ENCODE measurements at regions not wholly inside any gene's neighbourhood (a gene's known extent, or its start where the extent isn't known, plus 50 kb on each side); places are given as distances from the start of the nearest gene placed in this dataset.

DNA sequence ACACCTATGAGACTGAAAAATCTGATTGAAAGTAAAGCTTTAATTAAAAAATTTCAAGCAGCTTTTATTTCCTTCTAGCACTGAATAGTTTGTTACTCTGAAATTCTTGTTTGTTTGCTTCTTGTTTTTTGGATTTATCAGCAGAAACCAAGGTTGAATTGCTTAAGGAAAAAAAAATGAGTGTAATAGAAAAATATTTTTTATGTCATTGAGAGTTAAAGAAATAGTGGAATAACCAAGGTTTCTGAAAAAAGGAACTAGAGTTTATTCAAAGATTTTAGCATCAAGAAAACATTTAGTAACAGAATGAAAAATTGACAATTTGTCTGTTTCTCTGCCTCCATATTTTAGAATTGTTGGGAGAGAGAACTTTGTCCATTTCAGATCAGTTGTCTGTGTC, 1852.2 kb downstream of the PCDH7 start:
- DNase-seq (ENCODE audit: low read depth) = no peak
- no peak overlapping the region for H3K4me3 ChIP-seq (ENCODE audit: low read depth, low read length)
- no peaks in the 10 kb centered on the region for H3K36me3 ChIP-seq (ENCODE audit: control insufficient read depth, insufficient read depth, low read length)
- TF ChIP-seq, protein P1, sequence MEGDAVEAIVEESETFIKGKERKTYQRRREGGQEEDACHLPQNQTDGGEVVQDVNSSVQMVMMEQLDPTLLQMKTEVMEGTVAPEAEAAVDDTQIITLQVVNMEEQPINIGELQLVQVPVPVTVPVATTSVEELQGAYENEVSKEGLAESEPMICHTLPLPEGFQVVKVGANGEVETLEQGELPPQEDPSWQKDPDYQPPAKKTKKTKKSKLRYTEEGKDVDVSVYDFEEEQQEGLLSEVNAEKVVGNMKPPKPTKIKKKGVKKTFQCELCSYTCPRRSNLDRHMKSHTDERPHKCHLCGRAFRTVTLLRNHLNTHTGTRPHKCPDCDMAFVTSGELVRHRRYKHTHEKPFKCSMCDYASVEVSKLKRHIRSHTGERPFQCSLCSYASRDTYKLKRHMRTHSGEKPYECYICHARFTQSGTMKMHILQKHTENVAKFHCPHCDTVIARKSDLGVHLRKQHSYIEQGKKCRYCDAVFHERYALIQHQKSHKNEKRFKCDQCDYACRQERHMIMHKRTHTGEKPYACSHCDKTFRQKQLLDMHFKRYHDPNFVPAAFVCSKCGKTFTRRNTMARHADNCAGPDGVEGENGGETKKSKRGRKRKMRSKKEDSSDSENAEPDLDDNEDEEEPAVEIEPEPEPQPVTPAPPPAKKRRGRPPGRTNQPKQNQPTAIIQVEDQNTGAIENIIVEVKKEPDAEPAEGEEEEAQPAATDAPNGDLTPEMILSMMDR (IDR thresholded peaks at IDR 0.05; ENCODE audit: insufficient read depth, low read length, poor library complexity, severe bottlenecking) = no peak
- H3K27me3 ChIP-seq (ENCODE audit: control insufficient read depth, insufficient read depth, low read length) = no peaks in the 10 kb centered on the region

DNA sequence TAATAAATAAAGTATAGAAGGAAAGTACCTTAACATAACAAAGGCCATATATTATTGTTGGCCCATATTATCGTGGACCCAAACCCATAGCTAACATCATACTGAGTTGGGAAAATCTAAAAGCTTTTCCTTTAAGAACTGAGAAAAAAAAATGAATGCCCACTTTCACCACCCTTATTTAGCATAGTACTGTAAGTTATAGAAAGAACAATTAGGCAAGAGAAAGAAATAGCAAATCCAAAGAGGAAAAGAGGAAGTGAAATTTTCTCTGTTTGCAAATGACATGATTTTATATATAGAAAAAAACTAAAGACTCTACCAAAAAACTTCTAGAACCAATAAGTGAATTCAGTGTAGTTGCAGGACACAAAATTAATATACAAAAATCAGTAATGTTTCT, 1854.6 kb downstream of the PCDH7 start:
- H3K36me3 ChIP-seq (ENCODE audit: control insufficient read depth, insufficient read depth, low read length) = no peaks in the 10 kb centered on the region
- no peak overlapping the region for H3K4me3 ChIP-seq (ENCODE audit: low read depth, low read length)
- TF ChIP-seq, protein P1 (IDR thresholded peaks at IDR 0.05; ENCODE audit: insufficient read depth, low read length, poor library complexity, severe bottlenecking) = no peak
- no peaks in the 10 kb centered on the region for H3K27me3 ChIP-seq (ENCODE audit: control insufficient read depth, insufficient read depth, low read length)
- DNase-seq (ENCODE audit: low read depth) = no peak

DNA sequence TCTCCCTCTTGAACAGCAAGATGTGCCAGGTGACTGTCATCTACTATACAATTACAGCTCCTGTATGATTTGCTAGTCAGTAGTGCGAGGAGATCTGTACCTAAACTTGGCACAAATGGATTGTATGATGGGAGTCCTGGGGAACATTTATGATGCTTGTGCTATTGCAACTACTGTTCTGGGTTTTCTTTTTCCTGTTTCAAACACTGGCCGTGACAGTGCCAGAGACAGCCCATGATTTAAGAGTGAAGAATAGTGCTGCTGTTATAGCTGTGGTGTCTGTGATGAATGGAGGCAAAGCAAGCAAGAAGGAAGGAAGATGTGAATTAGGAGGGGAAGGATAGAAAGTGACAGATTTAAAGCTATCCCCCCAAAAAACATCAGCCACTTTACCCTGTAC, 1868.9 kb downstream of the PCDH7 start:
- TF ChIP-seq, protein P1 (IDR thresholded peaks at IDR 0.05; ENCODE audit: insufficient read depth, low read length, poor library complexity, severe bottlenecking) = no peak
- Histone ChIP-seq H3K27me3 (ENCODE audit: control insufficient read depth, insufficient read depth, low read length) (no peaks in the 10 kb centered on the region), H3K36me3 (ENCODE audit: control insufficient read depth, insufficient read depth, low read length) (no peaks in the 10 kb centered on the region), H3K4me3 (ENCODE audit: low read depth, low read length) (no peak overlapping the region)
- no peak for DNase-seq (ENCODE audit: low read depth)

DNA sequence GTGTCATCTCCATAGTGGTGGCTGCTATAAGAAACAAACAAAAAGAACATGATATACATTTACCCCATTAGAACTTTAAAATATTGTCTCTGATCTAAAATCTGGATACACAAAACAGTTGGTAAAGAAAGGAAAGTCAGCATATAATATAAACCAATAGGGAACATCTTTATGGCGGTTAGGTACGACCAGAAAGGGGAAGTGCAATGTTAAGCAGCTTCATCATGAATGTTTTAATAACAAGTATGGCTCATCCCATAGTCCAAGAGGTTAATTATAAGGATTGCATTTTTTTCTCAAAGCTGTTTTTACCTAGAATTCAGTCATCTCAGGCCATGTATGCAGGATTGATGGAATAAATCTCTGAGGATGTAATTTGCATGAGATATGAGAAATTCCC, 1869.7 kb downstream of the PCDH7 start:
- H3K27me3 ChIP-seq (ENCODE audit: control insufficient read depth, insufficient read depth, low read length) = no peaks in the 10 kb centered on the region
- DNase-seq (ENCODE audit: low read depth) = no peak
- no peaks in the 10 kb centered on the region for H3K36me3 ChIP-seq (ENCODE audit: control insufficient read depth, insufficient read depth, low read length)
- no peak overlapping the region for H3K4me3 ChIP-seq (ENCODE audit: low read depth, low read length)
- TF ChIP-seq, protein P1 (IDR thresholded peaks at IDR 0.05; ENCODE audit: insufficient read depth, low read length, poor library complexity, severe bottlenecking) = no peak

DNA sequence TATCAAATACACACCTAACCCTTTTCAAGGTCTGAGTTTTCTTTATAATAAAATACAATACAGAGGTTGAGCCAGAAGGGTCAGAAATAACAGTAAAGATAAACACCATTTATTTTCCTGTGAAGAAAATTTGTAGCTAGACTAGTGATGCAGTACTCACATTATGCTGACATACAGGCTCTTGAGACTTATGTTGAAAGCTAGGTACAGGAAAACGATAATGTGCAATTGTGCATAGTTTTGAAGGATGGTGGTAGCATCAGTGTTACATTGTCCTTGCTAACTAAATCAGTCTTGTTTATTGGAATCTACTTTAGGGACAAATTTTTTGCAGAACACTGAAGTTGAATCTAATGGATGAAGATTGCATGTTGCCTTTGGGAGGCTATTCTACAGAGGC, 1877.2 kb downstream of the PCDH7 start:
- no peaks in the 10 kb centered on the region for H3K36me3 ChIP-seq (ENCODE audit: control insufficient read depth, insufficient read depth, low read length)
- H3K27me3 ChIP-seq (ENCODE audit: control insufficient read depth, insufficient read depth, low read length) = no peaks in the 10 kb centered on the region

DNA sequence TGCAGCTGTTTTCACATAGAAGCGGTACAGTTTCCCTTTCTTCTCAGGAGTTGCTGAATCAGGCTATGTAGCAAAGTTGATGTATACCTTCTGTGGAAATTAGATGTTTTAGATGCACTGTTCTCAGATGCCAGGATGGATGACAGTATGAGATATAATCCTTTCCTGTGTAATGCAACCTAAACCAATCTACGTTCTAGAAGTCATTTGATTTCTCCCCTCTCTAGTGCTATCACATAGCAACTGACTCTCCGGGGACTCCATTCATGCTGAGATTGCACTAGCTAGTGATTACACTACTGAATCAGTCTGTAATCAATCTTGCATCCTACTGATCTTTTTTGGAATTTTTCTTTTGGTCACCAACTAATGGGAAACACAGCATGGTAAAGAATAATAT, 1881.7 kb downstream of the PCDH7 start:
- H3K36me3 ChIP-seq (ENCODE audit: control insufficient read depth, insufficient read depth, low read length) = no peaks in the 10 kb centered on the region
- TF ChIP-seq, protein P1 (IDR thresholded peaks at IDR 0.05; ENCODE audit: insufficient read depth, low read length, poor library complexity, severe bottlenecking) = no peak
- H3K4me3 ChIP-seq (ENCODE audit: low read depth, low read length) = no peak overlapping the region
- no peaks in the 10 kb centered on the region for H3K27me3 ChIP-seq (ENCODE audit: control insufficient read depth, insufficient read depth, low read length)
- no peak for DNase-seq (ENCODE audit: low read depth)

More for the DNA sequence above, 1877.2 kb downstream of the PCDH7 start:
- H3K4me3 ChIP-seq (ENCODE audit: low read depth, low read length) = no peak overlapping the region
- no peak for DNase-seq (ENCODE audit: low read depth)
- TF ChIP-seq, protein P1 (IDR thresholded peaks at IDR 0.05; ENCODE audit: insufficient read depth, low read length, poor library complexity, severe bottlenecking) = no peak

Data from kidney epithelial cell (primary cell).